GM18867 (cell line): ENCODE measurements at regions not wholly inside any gene's neighbourhood (a gene's known extent, or its start where the extent isn't known, plus 50 kb on each side); places are given as distances from the start of the nearest gene placed in this dataset.

ENCODE experiments used
- ATAC-seq: cut with Tn5 transposase; IDR thresholded peaks from one replicate; pipeline ENCODE4 v1.9.1; 2021; ENCODE audit warnings: mild to moderate bottlenecking, moderate library complexity; ENCODE audit not compliant: unreplicated experiment

- ATAC-seq, result no peak
Measured at GRCh38 chr1:4404854-4405590, 249.4 kb upstream of the AJAP1 start.

GRCh38 chr1:4407851-4408250, 246.6 kb upstream of the AJAP1 start:
- ATAC-seq, result no peak

- no peak for ATAC-seq
Measured at GRCh38 chr1:4408380-4408779, 246.0 kb upstream of the AJAP1 start.

GRCh38 chr1:4411862-4412261, 242.5 kb upstream of the AJAP1 start:
- no peak for ATAC-seq

GRCh38 chr1:4415476-4415875, 238.9 kb upstream of the AJAP1 start:
- ATAC-seq, result no peak

GRCh38 chr1:4416189-4416588, 238.2 kb upstream of the AJAP1 start:
- no peak for ATAC-seq

- no peak for ATAC-seq
Measured at GRCh38 chr1:4418021-4418420, 236.4 kb upstream of the AJAP1 start.

GRCh38 chr1:4421986-4422385, 232.4 kb upstream of the AJAP1 start:
- ATAC-seq, result no peak

- no peak for ATAC-seq
Measured at GRCh38 chr1:4422504-4423289, 231.7 kb upstream of the AJAP1 start.

GRCh38 chr1:4424254-4424653, 230.2 kb upstream of the AJAP1 start:
- no peak for ATAC-seq

- ATAC-seq, result no peak
Measured at GRCh38 chr1:4424766-4425165, 229.6 kb upstream of the AJAP1 start.

GRCh38 chr1:4425892-4426291, 228.5 kb upstream of the AJAP1 start:
- ATAC-seq, result no peak

GRCh38 chr1:4428711-4429110, 225.7 kb upstream of the AJAP1 start:
- ATAC-seq, result no peak

GRCh38 chr1:4430406-4431365, 223.7 kb upstream of the AJAP1 start:
- no peak for ATAC-seq

- no peak for ATAC-seq
Measured at GRCh38 chr1:4431491-4431890, 222.9 kb upstream of the AJAP1 start.

GRCh38 chr1:4433075-4433474, 221.3 kb upstream of the AJAP1 start:
- no peak for ATAC-seq

GRCh38 chr1:4444086-4444485, 210.3 kb upstream of the AJAP1 start:
- ATAC-seq, result no peak

GRCh38 chr1:4447778-4448420, 206.5 kb upstream of the AJAP1 start:
- no peak for ATAC-seq

GRCh38 chr1:4449972-4450371, 204.4 kb upstream of the AJAP1 start:
- no peak for ATAC-seq

- no peak for ATAC-seq
Measured at GRCh38 chr1:4452701-4453100, 201.7 kb upstream of the AJAP1 start.

- no peak for ATAC-seq
Measured at GRCh38 chr1:4460052-4460451, 194.4 kb upstream of the AJAP1 start.
